Hepatocyte (in vitro differentiated cells): ENCODE measurements at regions not wholly inside any gene's neighbourhood (a gene's known extent, or its start where the extent isn't known, plus 50 kb on each side); places are given as distances from the start of the nearest gene placed in this dataset.
"Not testable (repeated sequence)": the region's sequence is repeated elsewhere in the genome, so short reads cannot be mapped to it uniquely, and the experiment has no call there.

Experiments
- DNase-seq: peaks from one replicate; pipeline ENCODE4 v3.0.0-alpha.2; 2016; ENCODE audit warnings: low spot score
- H2AFZ ChIP-seq: fragments of 200-600 bp; sonication (generic); 2 replicates; pipeline ENCODE4 v1.6.0; 2016; ENCODE audit warnings: antibody characterized with exemption, mild to moderate bottlenecking
- H3K27ac ChIP-seq: fragments of 200-600 bp; sonication (generic); 2 replicates; pipeline ENCODE4 v1.5.1; 2016; ENCODE audit warnings: mild to moderate bottlenecking
- H3K27me3 ChIP-seq: fragments of 200-600 bp; sonication (generic); 2 replicates; pipeline ENCODE4 v1.6.1; 2016
- H3K36me3 ChIP-seq: fragments of 200-600 bp; sonication (generic); replicated peaks from 2 replicates; pipeline ENCODE4 v1.5.1; 2016; ENCODE audit warnings: low read depth; ENCODE audit not compliant: insufficient read depth
- H3K4me1 ChIP-seq: fragments of 200-600 bp; sonication (generic); 2 replicates; pipeline ENCODE4 v1.5.1; 2016; ENCODE audit warnings: mild to moderate bottlenecking, moderate library complexity; ENCODE audit not compliant: insufficient read depth
- H3K4me2 ChIP-seq: fragments of 200-600 bp; sonication (generic); 2 replicates; pipeline ENCODE4 v1.6.0; 2016
- H3K4me3 ChIP-seq: fragments of 200-600 bp; sonication (generic); 2 replicates; pipeline ENCODE4 v1.5.1; 2016; ENCODE audit warnings: mild to moderate bottlenecking
- H3K79me2 ChIP-seq: fragments of 200-600 bp; sonication (generic); 2 replicates; pipeline ENCODE4 v1.6.0; 2017; ENCODE audit warnings: mild to moderate bottlenecking
- H3K9me2 ChIP-seq: fragments of 200-600 bp; sonication (generic); replicated peaks from 2 replicates; pipeline ENCODE4 v1.6.0; 2017; ENCODE audit warnings: mild to moderate bottlenecking; ENCODE audit not compliant: insufficient read depth
- H3K9me3 ChIP-seq: fragments of 200-600 bp; sonication (generic); 2 replicates; pipeline ENCODE4 v1.5.1; 2016; ENCODE audit warnings: low read depth, mild to moderate bottlenecking
- H4K20me1 ChIP-seq: fragments of 200-600 bp; sonication (generic); 2 replicates; pipeline ENCODE4 v1.6.0; 2016; ENCODE audit warnings: mild to moderate bottlenecking; ENCODE audit not compliant: insufficient read depth, poor library complexity, severe bottlenecking
- EZH2 ChIP-seq: fragments of 200-600 bp; sonication (generic); IDR thresholded peaks from 2 replicates; pipeline ENCODE4 v1.6.1; 2016; ENCODE audit warnings: antibody characterized with exemption, mild to moderate bottlenecking, borderline replicate concordance
- EZH2phosphoT487 ChIP-seq: fragments of 200-600 bp; sonication (generic); IDR thresholded peaks from one replicate; pipeline ENCODE4 v1.6.1; 2018; ENCODE audit warnings: antibody characterized with exemption, mild to moderate bottlenecking, low read depth, moderate library complexity; ENCODE audit not compliant: unreplicated experiment, severe bottlenecking
- WGBS: methylation state at CpG from one replicate; pipeline ENCODE4 v1.1.6; 2016; ENCODE audit warnings: low lambda C conversion rate; ENCODE audit errors: missing lambda C conversion rate; 5-methylcytosine and 5-hydroxymethylcytosine counted together
- TF ChIP-seq, protein P1 (sequence below): fragments of 200-600 bp; sonication (generic); IDR thresholded peaks from 2 replicates; pipeline ENCODE4 v1.5.1; 2016; ENCODE audit warnings: antibody characterized with exemption, mild to moderate bottlenecking; ENCODE audit not compliant: poor library complexity

DNA sequence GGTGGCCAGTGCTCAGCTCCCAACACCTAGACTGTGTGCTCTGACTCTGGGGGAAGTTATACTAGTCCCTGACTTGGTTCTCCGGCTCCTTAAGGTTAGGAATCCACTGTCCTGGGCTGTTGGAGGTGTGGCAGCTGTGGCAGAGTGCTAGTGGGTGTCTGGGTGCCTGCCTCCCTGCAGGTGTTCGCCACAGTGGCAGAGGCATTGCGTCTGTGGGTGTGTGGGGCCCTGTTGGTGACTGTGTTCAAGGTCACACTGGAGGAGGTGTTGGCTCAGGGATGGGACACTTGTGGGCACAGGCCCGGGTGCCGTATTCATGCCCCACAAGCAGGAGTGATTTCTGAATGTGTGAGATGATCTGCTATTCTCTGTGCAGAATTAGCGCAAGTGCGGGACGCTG is 467.4 kb downstream of the TMEM121 start:
- H3K27me3 ChIP-seq, result no peaks in the 10 kb centered on the region
- TF ChIP-seq, protein P1, sequence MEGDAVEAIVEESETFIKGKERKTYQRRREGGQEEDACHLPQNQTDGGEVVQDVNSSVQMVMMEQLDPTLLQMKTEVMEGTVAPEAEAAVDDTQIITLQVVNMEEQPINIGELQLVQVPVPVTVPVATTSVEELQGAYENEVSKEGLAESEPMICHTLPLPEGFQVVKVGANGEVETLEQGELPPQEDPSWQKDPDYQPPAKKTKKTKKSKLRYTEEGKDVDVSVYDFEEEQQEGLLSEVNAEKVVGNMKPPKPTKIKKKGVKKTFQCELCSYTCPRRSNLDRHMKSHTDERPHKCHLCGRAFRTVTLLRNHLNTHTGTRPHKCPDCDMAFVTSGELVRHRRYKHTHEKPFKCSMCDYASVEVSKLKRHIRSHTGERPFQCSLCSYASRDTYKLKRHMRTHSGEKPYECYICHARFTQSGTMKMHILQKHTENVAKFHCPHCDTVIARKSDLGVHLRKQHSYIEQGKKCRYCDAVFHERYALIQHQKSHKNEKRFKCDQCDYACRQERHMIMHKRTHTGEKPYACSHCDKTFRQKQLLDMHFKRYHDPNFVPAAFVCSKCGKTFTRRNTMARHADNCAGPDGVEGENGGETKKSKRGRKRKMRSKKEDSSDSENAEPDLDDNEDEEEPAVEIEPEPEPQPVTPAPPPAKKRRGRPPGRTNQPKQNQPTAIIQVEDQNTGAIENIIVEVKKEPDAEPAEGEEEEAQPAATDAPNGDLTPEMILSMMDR, result no peak
- TF ChIP-seq EZH2 (no peak), EZH2phosphoT487 (no peak)
- no peaks in the 10 kb centered on the region for H4K20me1 ChIP-seq
- H3K4me2 ChIP-seq, result no peak overlapping the region
- H3K9me2 ChIP-seq, result no peaks in the 10 kb centered on the region
- no peak overlapping the region for H3K27ac ChIP-seq
- H3K4me1 ChIP-seq, result no peaks in the 10 kb centered on the region
- no peak overlapping the region for H2AFZ ChIP-seq
- WGBS, result 81% methylated on average over 8 of the region's 8 CpGs
- H3K36me3 ChIP-seq, result no peaks in the 10 kb centered on the region
- DNase-seq, result no peak
- no peak overlapping the region for H3K4me3 ChIP-seq
- no peaks in the 10 kb centered on the region for H3K9me3 ChIP-seq
- no peaks in the 10 kb centered on the region for H3K79me2 ChIP-seq

DNA sequence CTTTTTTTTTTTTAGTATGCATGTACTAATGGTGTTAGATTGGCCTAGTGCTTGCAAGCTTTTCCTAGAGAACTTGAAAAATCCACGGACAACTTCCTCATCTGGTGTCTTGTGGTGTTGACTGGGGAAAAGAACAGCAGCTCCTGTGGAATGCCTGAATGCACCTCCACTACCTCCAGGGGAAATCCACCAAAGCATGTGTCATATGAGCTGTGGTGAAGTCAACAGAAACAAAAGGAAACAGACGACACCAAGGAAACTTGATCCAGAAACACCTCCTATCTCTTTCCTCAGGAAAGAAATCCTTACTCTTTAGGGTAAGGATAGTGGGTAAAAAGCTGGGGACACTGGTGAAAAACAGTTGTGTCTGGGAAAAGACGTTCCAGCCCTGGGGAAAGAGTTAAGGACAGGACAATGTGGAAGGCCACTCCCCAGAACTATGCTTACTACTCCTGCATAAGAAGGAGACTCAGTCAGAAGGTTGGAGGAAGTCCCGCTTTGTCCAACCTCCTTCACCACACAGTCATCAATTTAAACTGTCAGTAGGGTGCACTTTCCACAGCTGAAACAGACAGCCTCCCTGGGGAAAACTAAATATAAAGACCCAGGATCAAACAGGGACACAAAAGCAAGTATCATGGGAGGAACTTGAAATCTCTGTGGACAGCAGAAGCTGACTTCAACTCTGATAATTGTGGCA is 468.8 kb downstream of the TMEM121 start:
- H3K27me3 ChIP-seq, H3K36me3 ChIP-seq, DNase-seq, H3K4me2 ChIP-seq, H4K20me1 ChIP-seq, H3K4me3 ChIP-seq, H3K9me2 ChIP-seq, H3K79me2 ChIP-seq, H3K9me3 ChIP-seq, H2AFZ ChIP-seq, H3K4me1 ChIP-seq, H3K27ac ChIP-seq: not testable (repeated sequence)
- 60% methylated on average over 4 of the region's 4 CpGs for WGBS

DNA sequence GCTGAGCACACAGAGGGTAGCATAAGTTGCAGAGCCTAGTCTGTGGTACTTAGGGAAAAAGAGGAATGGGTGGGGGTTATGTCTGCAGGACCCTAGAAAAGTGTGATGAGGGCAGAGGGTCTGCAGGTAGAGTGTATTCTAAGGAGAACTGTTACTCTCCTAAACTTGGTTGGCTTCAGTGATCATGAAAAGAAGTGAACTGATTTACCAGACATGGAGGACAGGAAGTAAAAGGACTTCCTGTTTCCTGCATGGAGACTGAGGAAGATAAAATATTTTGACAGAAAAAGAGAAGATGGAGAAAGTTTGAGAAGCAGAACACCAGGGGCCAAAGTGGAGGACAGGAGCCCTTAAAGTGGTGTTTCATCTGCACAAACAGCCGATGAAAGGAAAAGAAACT is 472.2 kb downstream of the TMEM121 start:
- not testable (repeated sequence) for H4K20me1 ChIP-seq, H3K36me3 ChIP-seq, DNase-seq, H3K79me2 ChIP-seq, H3K9me3 ChIP-seq, H3K4me1 ChIP-seq, H3K4me3 ChIP-seq, H3K4me2 ChIP-seq, H3K27me3 ChIP-seq, H3K9me2 ChIP-seq, H3K27ac ChIP-seq, H2AFZ ChIP-seq
- 96% methylated on average over 1 of the region's 1 CpG for WGBS

DNA sequence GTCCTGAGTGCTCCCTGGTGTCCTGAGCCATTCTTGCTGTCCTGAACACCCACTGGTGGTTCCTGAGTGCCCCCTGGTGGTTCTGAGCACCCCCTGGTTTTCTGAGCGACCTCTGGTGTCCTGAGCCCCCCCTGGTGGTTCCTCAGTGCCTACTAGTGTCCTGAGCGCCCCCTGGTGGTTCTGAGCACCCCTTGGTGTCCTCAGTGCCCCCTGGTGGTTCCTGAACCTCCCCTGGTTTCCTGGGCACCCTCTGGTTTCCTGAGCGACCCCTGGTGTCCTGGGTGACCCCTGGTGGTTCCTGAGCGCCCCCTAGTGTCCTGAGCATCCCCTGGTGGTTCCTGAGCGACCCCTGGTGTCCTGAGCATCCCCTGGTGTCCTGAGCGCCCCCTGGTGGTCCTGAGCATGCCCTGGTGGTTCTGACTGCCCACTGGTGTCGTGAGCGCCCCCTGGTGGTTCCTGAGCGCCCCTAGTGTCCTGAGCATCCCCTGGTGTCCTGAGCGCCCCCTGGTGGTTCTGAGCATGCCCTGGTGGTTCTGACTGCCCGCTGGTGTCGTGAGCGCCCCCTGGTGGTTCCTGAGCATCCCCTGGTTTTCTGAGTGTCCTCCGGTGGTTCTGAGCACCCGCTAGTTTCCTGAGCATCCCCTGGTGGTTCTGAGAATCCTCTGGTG is 473.1 kb downstream of the TMEM121 start:
- WGBS, result 68% methylated on average over 15 of the region's 15 CpGs
- Histone ChIP-seq H3K4me2 (no peak overlapping the region), H3K4me1 (no peaks in the 10 kb centered on the region), H3K79me2 (no peaks in the 10 kb centered on the region), H3K36me3 (no peaks in the 10 kb centered on the region), H3K9me2 (no peaks in the 10 kb centered on the region), H3K9me3 (no peaks in the 10 kb centered on the region), H3K27me3 (no peaks in the 10 kb centered on the region), H3K4me3 (no peak overlapping the region), H3K27ac (no peak overlapping the region), H4K20me1 (no peaks in the 10 kb centered on the region), H2AFZ (no peak overlapping the region)
- DNase-seq, result peak; percentile 11
- TF ChIP-seq EZH2 (no peak), EZH2phosphoT487 (no peak)
- TF ChIP-seq, protein P1, result no peak

DNA sequence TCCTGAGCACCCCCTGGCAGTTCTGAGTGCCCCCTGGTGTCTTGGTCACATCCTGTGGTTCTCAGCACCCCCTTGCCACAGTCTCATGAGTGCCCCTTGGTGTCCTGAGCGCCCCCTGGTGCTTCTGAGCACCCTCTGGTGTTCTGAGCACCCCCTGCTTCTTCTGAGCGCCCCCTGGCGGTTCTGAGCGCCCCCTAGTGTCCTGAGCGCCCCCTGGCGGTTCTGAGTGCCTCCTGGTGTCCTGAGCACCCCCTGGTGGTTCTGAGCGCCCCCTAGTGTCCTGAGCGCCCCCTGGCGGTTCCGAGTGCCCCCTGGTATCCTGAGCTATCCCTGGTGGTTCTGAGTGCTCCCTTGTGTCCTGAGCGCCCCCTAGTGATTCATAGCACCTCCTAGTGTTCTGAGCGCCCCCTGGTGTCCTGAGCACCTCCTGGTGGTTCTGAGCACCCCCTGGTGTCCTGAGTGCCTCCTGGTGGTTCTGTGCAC is 473.7 kb downstream of the TMEM121 start:
- not testable (repeated sequence) for H3K36me3 ChIP-seq, H3K4me1 ChIP-seq, H4K20me1 ChIP-seq, H3K27ac ChIP-seq, H3K79me2 ChIP-seq, H3K4me2 ChIP-seq, H3K4me3 ChIP-seq, H3K9me2 ChIP-seq, H3K9me3 ChIP-seq, H3K27me3 ChIP-seq, DNase-seq, H2AFZ ChIP-seq
- WGBS, result 56% methylated on average over 9 of the region's 12 CpGs

DNA sequence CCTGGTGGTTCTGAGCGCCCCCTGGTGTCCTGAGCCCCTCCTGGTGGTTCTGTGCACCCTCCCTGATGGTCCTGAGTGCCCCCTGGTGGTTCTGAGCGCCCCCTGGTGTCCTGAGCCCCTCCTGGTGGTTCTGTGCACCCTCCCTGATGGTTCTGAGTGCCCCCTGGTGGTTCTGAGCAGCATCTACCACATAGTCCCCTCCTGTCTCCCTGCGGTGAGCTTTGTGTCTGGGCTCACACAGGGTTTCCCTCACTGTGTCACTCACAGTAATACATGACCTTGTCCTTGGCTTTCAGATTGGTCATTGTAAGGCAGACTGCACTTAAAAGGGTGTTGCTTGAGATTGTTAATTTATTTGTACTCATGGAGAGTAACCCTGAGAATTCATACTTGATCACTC is 474.9 kb downstream of the TMEM121 start:
- H3K9me2 ChIP-seq, H3K4me1 ChIP-seq, H3K79me2 ChIP-seq, DNase-seq, H3K27ac ChIP-seq, H3K4me3 ChIP-seq, H3K9me3 ChIP-seq, H2AFZ ChIP-seq, H3K4me2 ChIP-seq, H4K20me1 ChIP-seq, H3K27me3 ChIP-seq, H3K36me3 ChIP-seq: not testable (repeated sequence)
- 42% methylated on average over 2 of the region's 3 CpGs for WGBS
